ENCODE measurements at regions not wholly inside any gene's neighbourhood (a gene's known extent, or its start where the extent isn't known, plus 50 kb on each side); places are given as distances from the start of the nearest gene placed in this dataset.

DNA sequence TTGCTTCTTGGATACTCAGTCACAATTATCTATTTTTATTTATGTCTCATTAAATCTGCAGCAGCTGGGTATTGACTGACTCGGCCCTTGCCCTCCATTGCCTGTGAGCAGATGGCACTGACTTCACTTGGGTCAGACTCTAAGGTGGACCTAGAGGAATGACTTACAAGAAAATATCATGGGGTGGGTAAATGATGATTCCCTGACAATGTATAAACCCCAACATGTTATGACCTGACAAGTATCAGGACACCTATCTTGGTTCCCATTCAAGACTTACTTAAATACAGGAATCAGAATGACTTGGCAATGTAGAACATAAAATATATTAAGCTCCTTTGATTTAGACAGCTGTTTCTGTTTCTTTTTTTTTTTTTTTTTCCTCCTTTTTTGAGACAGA, 953.5 kb downstream of the CDH11 start:
- TF ChIP-seq, protein P1, sequence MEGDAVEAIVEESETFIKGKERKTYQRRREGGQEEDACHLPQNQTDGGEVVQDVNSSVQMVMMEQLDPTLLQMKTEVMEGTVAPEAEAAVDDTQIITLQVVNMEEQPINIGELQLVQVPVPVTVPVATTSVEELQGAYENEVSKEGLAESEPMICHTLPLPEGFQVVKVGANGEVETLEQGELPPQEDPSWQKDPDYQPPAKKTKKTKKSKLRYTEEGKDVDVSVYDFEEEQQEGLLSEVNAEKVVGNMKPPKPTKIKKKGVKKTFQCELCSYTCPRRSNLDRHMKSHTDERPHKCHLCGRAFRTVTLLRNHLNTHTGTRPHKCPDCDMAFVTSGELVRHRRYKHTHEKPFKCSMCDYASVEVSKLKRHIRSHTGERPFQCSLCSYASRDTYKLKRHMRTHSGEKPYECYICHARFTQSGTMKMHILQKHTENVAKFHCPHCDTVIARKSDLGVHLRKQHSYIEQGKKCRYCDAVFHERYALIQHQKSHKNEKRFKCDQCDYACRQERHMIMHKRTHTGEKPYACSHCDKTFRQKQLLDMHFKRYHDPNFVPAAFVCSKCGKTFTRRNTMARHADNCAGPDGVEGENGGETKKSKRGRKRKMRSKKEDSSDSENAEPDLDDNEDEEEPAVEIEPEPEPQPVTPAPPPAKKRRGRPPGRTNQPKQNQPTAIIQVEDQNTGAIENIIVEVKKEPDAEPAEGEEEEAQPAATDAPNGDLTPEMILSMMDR (IDR thresholded peaks at IDR 0.05): no peak
- TF ChIP-seq POLR2A (IDR thresholded peaks at IDR 0.05): no peak
